ENCODE measurements at regions not wholly inside any gene's neighbourhood (a gene's known extent, or its start where the extent isn't known, plus 50 kb on each side); places are given as distances from the start of the nearest gene placed in this dataset.
A peak's percentile ranks its signal among the peaks of the same experiment; 100 is the strongest.
"Not testable (repeated sequence)": the region's sequence is repeated elsewhere in the genome, so short reads cannot be mapped to it uniquely, and the experiment has no call there.

- CTCF ChIA-PET = interaction anchor here (0.6 kb wide), 1 partner anchor 278 kb away, joined by 3 read pairs; no protein-coding TSS in a partner anchor
- POLR2A ChIA-PET (ENCODE audit: low non-redundant PET) = no interaction called here
- DNase-seq (ENCODE audit: low spot score) = peak; percentile 70
- H3K27ac ChIP-seq = peak overlapping the region; percentile 65
- no peak for TF ChIP-seq CTCF (conservative IDR thresholded peaks at IDR 0.05; ENCODE audit: low read depth)
Observed at GRCh38 chr10:118960157-118961090, 69.1 kb upstream of the NANOS1 start.

- H3K27ac ChIP-seq = peak overlapping the region; percentile 65; the same call in 1 of the 2 replicates
- CTCF ChIA-PET = interaction anchor here (0.6 kb wide), 1 partner anchor 279 kb away, joined by 3 read pairs; no protein-coding TSS in a partner anchor
- DNase-seq (ENCODE audit: low spot score) = no peak
- POLR2A ChIA-PET (ENCODE audit: low non-redundant PET) = no interaction called here
- TF ChIP-seq CTCF (conservative IDR thresholded peaks at IDR 0.05; ENCODE audit: low read depth) = no peak
Observed at GRCh38 chr10:118961436-118961835, 68.1 kb upstream of the NANOS1 start.

- DNase-seq (ENCODE audit: low spot score); CTCF ChIA-PET; POLR2A ChIA-PET (ENCODE audit: low non-redundant PET); H3K27ac ChIP-seq: not testable (repeated sequence)
Observed at GRCh38 chr10:118962331-118962868, 67.1 kb upstream of the NANOS1 start.

- H3K27ac ChIP-seq = no peak overlapping the region
- CTCF ChIA-PET = no interaction called here
- TF ChIP-seq CTCF (conservative IDR thresholded peaks at IDR 0.05; ENCODE audit: low read depth) = no peak
- POLR2A ChIA-PET (ENCODE audit: low non-redundant PET) = no interaction called here
- no peak for DNase-seq (ENCODE audit: low spot score)
Observed at GRCh38 chr10:118963341-118963740, 66.2 kb upstream of the NANOS1 start.

GRCh38 chr10:118963933-118964332, 65.6 kb upstream of the NANOS1 start:
- no peak for DNase-seq (ENCODE audit: low spot score)
- CTCF ChIA-PET = no interaction called here
- H3K27ac ChIP-seq = no peak overlapping the region
- no peak for TF ChIP-seq CTCF (conservative IDR thresholded peaks at IDR 0.05; ENCODE audit: low read depth)
- POLR2A ChIA-PET (ENCODE audit: low non-redundant PET) = no interaction called here

- not testable (repeated sequence) for H3K27ac ChIP-seq
Observed at GRCh38 chr10:118964476-118964875, 65.0 kb upstream of the NANOS1 start.

GRCh38 chr10:118965096-118965495, 64.4 kb upstream of the NANOS1 start:
- TF ChIP-seq CTCF (conservative IDR thresholded peaks at IDR 0.05; ENCODE audit: low read depth) = no peak
- POLR2A ChIA-PET (ENCODE audit: low non-redundant PET) = no interaction called here
- CTCF ChIA-PET = no interaction called here
- H3K27ac ChIP-seq = no peak overlapping the region
- no peak for DNase-seq (ENCODE audit: low spot score)

More at GRCh38 chr10:118964476-118964875, 65.0 kb upstream of the NANOS1 start:
- POLR2A ChIA-PET (ENCODE audit: low non-redundant PET); DNase-seq (ENCODE audit: low spot score); CTCF ChIA-PET: not testable (repeated sequence)

All from RWPE1 (cell line).